ENCODE measurements at regions not wholly inside any gene's neighbourhood (a gene's known extent, or its start where the extent isn't known, plus 50 kb on each side); places are given as distances from the start of the nearest gene placed in this dataset.

DNA sequence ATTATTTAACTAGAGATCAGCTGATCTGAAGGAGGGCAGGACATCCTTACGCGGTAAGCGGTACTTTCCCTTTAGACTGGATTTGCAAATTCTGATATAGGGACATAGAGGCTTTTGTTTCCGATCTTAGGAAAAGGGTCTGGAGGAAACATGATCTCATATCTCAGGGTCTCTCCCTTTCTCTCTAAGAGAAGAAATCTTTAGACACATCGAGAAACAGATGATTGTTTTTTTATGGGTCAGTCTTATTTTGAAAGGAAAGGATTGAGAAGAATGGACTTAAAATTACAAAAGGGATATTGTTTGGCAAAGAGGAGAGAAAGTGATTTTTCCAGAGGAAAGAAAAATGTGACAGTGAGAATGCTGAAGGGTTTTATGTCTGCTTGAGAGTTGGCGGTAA is 83.9 kb upstream of the OGFRL1 start:
- Histone ChIP-seq H3K9me3 (ENCODE audit: control insufficient read depth in 5 of 5, low read length in 5 of 5) (no peaks in the 10 kb centered on the region), H3K36me3 (ENCODE audit: control insufficient read depth in 5 of 5, insufficient read depth in 5 of 5, low read length in 5 of 5) (no peaks in the 10 kb centered on the region), H3K27me3 (ENCODE audit: control insufficient read depth in 5 of 5, insufficient read depth in 4 of 5, low read length in 5 of 5) (no peaks in the 10 kb centered on the region), H3K4me1 (ENCODE audit: control insufficient read depth in 5 of 5, insufficient read depth in 5 of 5, low read length in 5 of 5) (no peaks in the 10 kb centered on the region), H3K4me3 (ENCODE audit: low read depth in 1 of 5, low read length in 5 of 5) (no peak overlapping the region), H3K9ac (ENCODE audit: low read length in 5 of 5) (no peak overlapping the region), H3K27ac (ENCODE audit: low read depth, low read length) (no peak overlapping the region)

DNA sequence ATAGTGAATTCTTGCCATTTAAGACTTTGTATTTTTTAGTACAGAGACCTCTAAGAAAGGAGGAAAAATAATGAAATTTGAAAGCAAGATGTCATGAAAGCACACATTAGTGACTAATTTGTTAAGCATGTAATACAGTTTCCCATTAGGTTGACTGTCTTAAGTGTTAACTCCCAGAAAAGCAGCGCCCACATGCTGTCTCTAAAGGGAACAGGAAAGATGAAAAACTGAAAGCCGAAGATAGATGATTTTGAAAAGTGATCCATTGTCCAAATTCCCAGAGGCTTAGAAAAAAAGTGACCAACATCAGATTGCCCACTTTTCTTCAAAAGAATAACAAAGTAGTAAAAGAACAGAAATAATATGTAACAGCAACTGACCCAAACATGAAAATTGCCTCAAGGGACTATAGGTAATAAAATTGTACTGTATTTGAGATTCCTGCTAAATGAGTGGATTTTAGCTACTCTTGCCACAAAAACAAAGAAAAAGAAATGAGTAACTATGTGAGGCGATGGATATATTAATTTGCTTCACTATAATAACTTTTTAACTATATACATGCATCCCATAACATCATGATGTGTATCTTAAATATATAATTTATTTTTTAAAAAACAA is 83.2 kb upstream of the OGFRL1 start:
- Histone ChIP-seq H3K9ac (ENCODE audit: low read length in 5 of 5) (no peak overlapping the region), H3K36me3 (ENCODE audit: control insufficient read depth in 5 of 5, insufficient read depth in 5 of 5, low read length in 5 of 5) (no peaks in the 10 kb centered on the region), H3K27me3 (ENCODE audit: control insufficient read depth in 5 of 5, insufficient read depth in 4 of 5, low read length in 5 of 5) (no peaks in the 10 kb centered on the region), H3K27ac (ENCODE audit: low read depth, low read length) (no peak overlapping the region), H3K4me3 (ENCODE audit: low read depth in 1 of 5, low read length in 5 of 5) (no peak overlapping the region), H3K9me3 (ENCODE audit: control insufficient read depth in 5 of 5, low read length in 5 of 5) (no peaks in the 10 kb centered on the region), H3K4me1 (ENCODE audit: control insufficient read depth in 5 of 5, insufficient read depth in 5 of 5, low read length in 5 of 5) (no peaks in the 10 kb centered on the region)

- Histone ChIP-seq H3K27me3 (ENCODE audit: control insufficient read depth in 5 of 5, insufficient read depth in 4 of 5, low read length in 5 of 5) (no peaks in the 10 kb centered on the region), H3K36me3 (ENCODE audit: control insufficient read depth in 5 of 5, insufficient read depth in 5 of 5, low read length in 5 of 5) (no peaks in the 10 kb centered on the region), H3K9ac (ENCODE audit: low read length in 5 of 5) (no peak overlapping the region), H3K9me3 (ENCODE audit: control insufficient read depth in 5 of 5, low read length in 5 of 5) (no peaks in the 10 kb centered on the region), H3K27ac (ENCODE audit: low read depth, low read length) (no peak overlapping the region), H3K4me3 (ENCODE audit: low read depth in 1 of 5, low read length in 5 of 5) (no peak overlapping the region), H3K4me1 (ENCODE audit: control insufficient read depth in 5 of 5, insufficient read depth in 5 of 5, low read length in 5 of 5) (no peaks in the 10 kb centered on the region)
Observed at GRCh38 chr6:71206089-71206488, 82.5 kb upstream of the OGFRL1 start.

DNA sequence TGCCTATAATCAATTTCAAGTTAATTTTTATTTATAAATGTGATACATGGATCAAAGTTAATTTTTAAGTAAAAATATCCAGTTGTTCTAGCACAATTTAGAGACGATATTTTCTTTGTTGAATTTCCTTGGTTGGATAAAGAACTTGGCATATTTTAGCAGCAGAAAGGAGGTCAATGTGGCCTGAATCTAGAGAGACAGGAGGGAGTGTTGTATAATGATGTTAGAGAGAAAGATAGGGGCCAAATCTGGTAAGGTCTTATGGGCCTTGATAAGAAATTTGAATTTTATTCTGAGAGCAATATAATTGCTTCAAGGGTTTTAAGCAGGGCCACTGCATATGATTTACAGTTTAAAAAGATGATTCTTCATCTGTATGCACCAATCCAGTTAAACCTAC is 79.4 kb upstream of the OGFRL1 start:
- no peak overlapping the region for H3K27ac ChIP-seq (ENCODE audit: low read depth, low read length)
- H3K9me3 ChIP-seq (ENCODE audit: control insufficient read depth in 5 of 5, low read length in 5 of 5): no peaks in the 10 kb centered on the region
- H3K9ac ChIP-seq (ENCODE audit: low read length in 5 of 5): no peak overlapping the region
- no peaks in the 10 kb centered on the region for H3K4me1 ChIP-seq (ENCODE audit: control insufficient read depth in 5 of 5, insufficient read depth in 5 of 5, low read length in 5 of 5)
- H3K36me3 ChIP-seq (ENCODE audit: control insufficient read depth in 5 of 5, insufficient read depth in 5 of 5, low read length in 5 of 5): no peaks in the 10 kb centered on the region
- H3K27me3 ChIP-seq (ENCODE audit: control insufficient read depth in 5 of 5, insufficient read depth in 4 of 5, low read length in 5 of 5): no peaks in the 10 kb centered on the region
- no peak overlapping the region for H3K4me3 ChIP-seq (ENCODE audit: low read depth in 1 of 5, low read length in 5 of 5)

GRCh38 chr6:71209626-71210025 is 79.0 kb upstream of the OGFRL1 start:
- Histone ChIP-seq H3K27ac (ENCODE audit: low read depth, low read length) (no peak overlapping the region), H3K27me3 (ENCODE audit: control insufficient read depth in 5 of 5, insufficient read depth in 4 of 5, low read length in 5 of 5) (no peaks in the 10 kb centered on the region), H3K4me3 (ENCODE audit: low read depth in 1 of 5, low read length in 5 of 5) (no peak overlapping the region), H3K9ac (ENCODE audit: low read length in 5 of 5) (no peak overlapping the region), H3K4me1 (ENCODE audit: control insufficient read depth in 5 of 5, insufficient read depth in 5 of 5, low read length in 5 of 5) (no peaks in the 10 kb centered on the region), H3K36me3 (ENCODE audit: control insufficient read depth in 5 of 5, insufficient read depth in 5 of 5, low read length in 5 of 5) (no peaks in the 10 kb centered on the region), H3K9me3 (ENCODE audit: control insufficient read depth in 5 of 5, low read length in 5 of 5) (no peaks in the 10 kb centered on the region)

DNA sequence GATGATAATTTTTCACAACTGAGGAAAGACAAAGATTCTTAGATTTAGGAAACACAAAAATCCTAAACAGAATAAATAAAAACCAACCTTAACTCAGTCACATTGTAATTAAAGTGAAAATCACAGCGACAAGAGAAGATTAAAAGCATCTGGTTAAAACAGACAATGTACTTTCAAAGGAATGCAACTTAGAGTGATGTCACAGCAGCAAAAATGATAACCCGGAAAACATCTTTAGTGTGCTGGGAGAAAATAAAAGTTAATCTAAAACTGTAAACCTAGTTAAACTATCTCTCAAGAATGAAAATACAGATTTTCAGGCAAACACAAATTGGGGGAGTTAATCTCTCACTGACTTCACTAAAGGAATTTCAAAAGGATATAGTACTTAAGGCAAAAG is 76.8 kb upstream of the OGFRL1 start:
- Histone ChIP-seq H3K27me3 (ENCODE audit: control insufficient read depth in 5 of 5, insufficient read depth in 4 of 5, low read length in 5 of 5) (no peaks in the 10 kb centered on the region), H3K4me3 (ENCODE audit: low read depth in 1 of 5, low read length in 5 of 5) (no peak overlapping the region), H3K36me3 (ENCODE audit: control insufficient read depth in 5 of 5, insufficient read depth in 5 of 5, low read length in 5 of 5) (no peaks in the 10 kb centered on the region), H3K27ac (ENCODE audit: low read depth, low read length) (no peak overlapping the region), H3K9me3 (ENCODE audit: control insufficient read depth in 5 of 5, low read length in 5 of 5) (no peaks in the 10 kb centered on the region), H3K4me1 (ENCODE audit: control insufficient read depth in 5 of 5, insufficient read depth in 5 of 5, low read length in 5 of 5) (no peaks in the 10 kb centered on the region), H3K9ac (ENCODE audit: low read length in 5 of 5) (no peak overlapping the region)

- H3K9ac ChIP-seq (ENCODE audit: low read length in 5 of 5): no peak overlapping the region
- no peaks in the 10 kb centered on the region for H3K36me3 ChIP-seq (ENCODE audit: control insufficient read depth in 5 of 5, insufficient read depth in 5 of 5, low read length in 5 of 5)
- H3K4me3 ChIP-seq (ENCODE audit: low read depth in 1 of 5, low read length in 5 of 5): no peak overlapping the region
- H3K4me1 ChIP-seq (ENCODE audit: control insufficient read depth in 5 of 5, insufficient read depth in 5 of 5, low read length in 5 of 5): no peaks in the 10 kb centered on the region
- no peaks in the 10 kb centered on the region for H3K27me3 ChIP-seq (ENCODE audit: control insufficient read depth in 5 of 5, insufficient read depth in 4 of 5, low read length in 5 of 5)
- no peaks in the 10 kb centered on the region for H3K9me3 ChIP-seq (ENCODE audit: control insufficient read depth in 5 of 5, low read length in 5 of 5)
- no peak overlapping the region for H3K27ac ChIP-seq (ENCODE audit: low read depth, low read length)
Observed at GRCh38 chr6:71220466-71220865, 68.1 kb upstream of the OGFRL1 start.

DNA sequence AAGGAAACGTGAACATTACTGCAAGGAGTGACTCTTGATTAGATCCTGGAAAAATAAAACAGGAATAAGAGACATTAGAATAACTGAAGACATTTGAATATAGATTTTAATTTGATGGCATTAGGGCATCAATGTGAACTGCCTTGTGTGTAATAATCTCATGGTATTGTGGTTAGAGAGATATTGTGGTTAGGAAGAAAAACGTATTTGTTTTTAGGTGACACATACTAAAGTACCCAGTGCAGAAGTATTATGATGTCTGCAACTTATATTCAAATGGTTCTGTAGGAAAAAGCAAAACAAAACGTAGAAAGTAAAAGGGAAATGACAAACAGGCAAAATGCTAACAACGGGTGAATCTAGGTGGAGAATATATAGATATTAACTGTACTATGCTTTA is 65.9 kb upstream of the OGFRL1 start:
- H3K4me1 ChIP-seq (ENCODE audit: control insufficient read depth in 5 of 5, insufficient read depth in 5 of 5, low read length in 5 of 5): no peaks in the 10 kb centered on the region
- H3K27me3 ChIP-seq (ENCODE audit: control insufficient read depth in 5 of 5, insufficient read depth in 4 of 5, low read length in 5 of 5): no peaks in the 10 kb centered on the region
- no peaks in the 10 kb centered on the region for H3K9me3 ChIP-seq (ENCODE audit: control insufficient read depth in 5 of 5, low read length in 5 of 5)
- H3K36me3 ChIP-seq (ENCODE audit: control insufficient read depth in 5 of 5, insufficient read depth in 5 of 5, low read length in 5 of 5): no peaks in the 10 kb centered on the region
- H3K4me3 ChIP-seq (ENCODE audit: low read depth in 1 of 5, low read length in 5 of 5): no peak overlapping the region
- no peak overlapping the region for H3K9ac ChIP-seq (ENCODE audit: low read length in 5 of 5)
- H3K27ac ChIP-seq (ENCODE audit: low read depth, low read length): no peak overlapping the region

DNA sequence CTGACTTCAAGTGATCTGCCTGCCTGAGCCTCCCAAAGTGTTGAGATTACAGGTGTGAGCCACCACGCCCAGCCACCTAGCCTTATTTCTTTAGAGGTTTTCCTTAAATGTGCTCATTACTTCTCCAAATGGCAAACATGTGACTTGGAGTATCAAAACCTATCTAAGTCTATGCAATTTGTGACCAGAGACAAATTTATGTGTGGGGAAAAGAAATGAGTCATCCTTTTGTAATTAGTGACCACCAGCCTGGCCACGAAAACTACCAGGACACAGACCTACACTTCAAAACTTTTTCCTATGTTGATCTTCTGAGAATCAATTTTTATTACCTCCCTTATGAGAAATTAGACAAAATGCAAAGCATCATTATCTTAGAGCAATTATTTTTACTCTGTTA is 64.6 kb upstream of the OGFRL1 start:
- Histone ChIP-seq H3K36me3 (ENCODE audit: control insufficient read depth in 5 of 5, insufficient read depth in 5 of 5, low read length in 5 of 5) (no peaks in the 10 kb centered on the region), H3K4me1 (ENCODE audit: control insufficient read depth in 5 of 5, insufficient read depth in 5 of 5, low read length in 5 of 5) (no peaks in the 10 kb centered on the region), H3K27me3 (ENCODE audit: control insufficient read depth in 5 of 5, insufficient read depth in 4 of 5, low read length in 5 of 5) (no peaks in the 10 kb centered on the region), H3K9ac (ENCODE audit: low read length in 5 of 5) (no peak overlapping the region), H3K4me3 (ENCODE audit: low read depth in 1 of 5, low read length in 5 of 5) (no peak overlapping the region), H3K27ac (ENCODE audit: low read depth, low read length) (no peak overlapping the region), H3K9me3 (ENCODE audit: control insufficient read depth in 5 of 5, low read length in 5 of 5) (no peaks in the 10 kb centered on the region)

DNA sequence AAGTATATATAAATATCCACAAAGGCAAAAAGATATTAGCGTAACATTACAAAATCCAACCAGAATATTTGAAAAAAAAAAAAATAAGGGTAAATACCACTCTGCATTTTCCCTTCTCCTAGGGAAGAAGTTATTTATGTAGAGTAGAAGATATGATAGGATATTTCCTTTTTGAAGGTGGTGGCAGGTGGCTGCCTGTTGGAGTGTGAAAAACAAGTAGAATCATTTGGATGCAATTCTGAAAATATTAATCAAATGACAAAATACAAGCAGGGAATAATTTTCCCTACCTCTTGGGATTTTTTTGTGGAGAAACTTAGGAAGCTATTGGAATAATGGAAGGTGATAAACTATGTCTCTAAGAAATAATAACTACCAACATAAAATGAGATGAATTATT is 62.5 kb upstream of the OGFRL1 start:
- H3K4me1 ChIP-seq (ENCODE audit: control insufficient read depth in 5 of 5, insufficient read depth in 5 of 5, low read length in 5 of 5): no peaks in the 10 kb centered on the region
- H3K4me3 ChIP-seq (ENCODE audit: low read depth in 1 of 5, low read length in 5 of 5): no peak overlapping the region
- H3K9me3 ChIP-seq (ENCODE audit: control insufficient read depth in 5 of 5, low read length in 5 of 5): no peaks in the 10 kb centered on the region
- H3K9ac ChIP-seq (ENCODE audit: low read length in 5 of 5): no peak overlapping the region
- no peak overlapping the region for H3K27ac ChIP-seq (ENCODE audit: low read depth, low read length)
- no peaks in the 10 kb centered on the region for H3K36me3 ChIP-seq (ENCODE audit: control insufficient read depth in 5 of 5, insufficient read depth in 5 of 5, low read length in 5 of 5)
- no peaks in the 10 kb centered on the region for H3K27me3 ChIP-seq (ENCODE audit: control insufficient read depth in 5 of 5, insufficient read depth in 4 of 5, low read length in 5 of 5)

Data from subcutaneous abdominal adipose tissue (tissue), 5 donors.